ENCODE measurements at regions not wholly inside any gene's neighbourhood (a gene's known extent, or its start where the extent isn't known, plus 50 kb on each side); places are given as distances from the start of the nearest gene placed in this dataset.

DNA sequence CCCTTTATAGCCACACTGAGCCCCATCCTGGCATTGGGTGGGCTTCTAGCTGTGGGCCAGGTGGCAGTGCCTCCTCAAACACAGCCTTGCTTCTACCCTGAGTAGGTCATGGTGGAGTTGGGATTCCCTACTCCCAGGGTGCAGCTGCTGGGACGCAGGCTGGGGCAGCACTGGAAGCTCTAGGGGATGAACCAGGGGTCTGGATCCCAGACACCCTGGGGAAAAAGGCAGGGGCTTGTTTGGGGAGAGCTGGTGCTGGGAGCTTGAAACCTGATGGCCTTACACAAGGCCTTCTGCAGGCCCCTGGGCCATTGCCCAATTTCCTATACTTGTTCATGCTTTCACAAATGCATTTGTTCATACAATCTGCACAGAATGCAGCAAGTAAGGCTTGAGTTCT, 103.7 kb upstream of the CTBP2 start:
- DNase-seq (ENCODE audit: low spot score), result no peak
- Mint-ChIP-seq H3K36me3 (ENCODE audit: low read depth) (no peaks in the 10 kb centered on the region), H3K27me3 (ENCODE audit: low read depth) (peaks cover 2% of the 10 kb centered on the region), H3K4me1 (ENCODE audit: low read depth) (no peaks in the 10 kb centered on the region), H3K9me3 (ENCODE audit: low read depth) (peaks cover 3% of the 10 kb centered on the region), H3K27ac (ENCODE audit: unreplicated experiment) (no peak overlapping the region), H3K4me3 (ENCODE audit: unreplicated experiment) (no peak overlapping the region)
- TF ChIP-seq, protein P1, sequence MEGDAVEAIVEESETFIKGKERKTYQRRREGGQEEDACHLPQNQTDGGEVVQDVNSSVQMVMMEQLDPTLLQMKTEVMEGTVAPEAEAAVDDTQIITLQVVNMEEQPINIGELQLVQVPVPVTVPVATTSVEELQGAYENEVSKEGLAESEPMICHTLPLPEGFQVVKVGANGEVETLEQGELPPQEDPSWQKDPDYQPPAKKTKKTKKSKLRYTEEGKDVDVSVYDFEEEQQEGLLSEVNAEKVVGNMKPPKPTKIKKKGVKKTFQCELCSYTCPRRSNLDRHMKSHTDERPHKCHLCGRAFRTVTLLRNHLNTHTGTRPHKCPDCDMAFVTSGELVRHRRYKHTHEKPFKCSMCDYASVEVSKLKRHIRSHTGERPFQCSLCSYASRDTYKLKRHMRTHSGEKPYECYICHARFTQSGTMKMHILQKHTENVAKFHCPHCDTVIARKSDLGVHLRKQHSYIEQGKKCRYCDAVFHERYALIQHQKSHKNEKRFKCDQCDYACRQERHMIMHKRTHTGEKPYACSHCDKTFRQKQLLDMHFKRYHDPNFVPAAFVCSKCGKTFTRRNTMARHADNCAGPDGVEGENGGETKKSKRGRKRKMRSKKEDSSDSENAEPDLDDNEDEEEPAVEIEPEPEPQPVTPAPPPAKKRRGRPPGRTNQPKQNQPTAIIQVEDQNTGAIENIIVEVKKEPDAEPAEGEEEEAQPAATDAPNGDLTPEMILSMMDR (IDR thresholded peaks at IDR 0.05), result no peak

DNA sequence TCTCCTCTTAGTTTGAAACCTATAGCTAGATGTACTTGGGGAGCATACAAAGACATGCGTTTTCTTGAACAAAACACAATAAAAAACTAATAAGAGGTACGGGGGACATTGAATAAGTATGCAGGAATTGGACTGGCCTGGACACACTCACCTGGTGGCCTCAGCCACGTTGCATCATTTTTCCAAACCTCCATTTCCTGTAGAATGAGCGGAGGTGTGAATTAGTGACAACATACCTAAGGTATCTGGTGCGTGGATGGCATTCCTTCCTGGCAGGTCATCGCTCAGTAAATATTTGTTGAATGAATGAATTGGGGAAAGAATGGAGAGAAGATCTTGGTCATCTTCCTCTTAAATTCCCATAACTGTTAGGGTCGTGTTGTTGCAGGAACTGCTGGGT, 103.2 kb upstream of the CTBP2 start:
- Mint-ChIP-seq H3K4me1 (ENCODE audit: low read depth) (no peaks in the 10 kb centered on the region), H3K36me3 (ENCODE audit: low read depth) (no peaks in the 10 kb centered on the region), H3K27me3 (ENCODE audit: low read depth) (peaks cover 3% of the 10 kb centered on the region), H3K27ac (ENCODE audit: unreplicated experiment) (no peak overlapping the region), H3K9me3 (ENCODE audit: low read depth) (peaks cover 3% of the 10 kb centered on the region), H3K4me3 (ENCODE audit: unreplicated experiment) (no peak overlapping the region)
- DNase-seq (ENCODE audit: low spot score), result no peak
- TF ChIP-seq, protein P1 (IDR thresholded peaks at IDR 0.05), result no peak

DNA sequence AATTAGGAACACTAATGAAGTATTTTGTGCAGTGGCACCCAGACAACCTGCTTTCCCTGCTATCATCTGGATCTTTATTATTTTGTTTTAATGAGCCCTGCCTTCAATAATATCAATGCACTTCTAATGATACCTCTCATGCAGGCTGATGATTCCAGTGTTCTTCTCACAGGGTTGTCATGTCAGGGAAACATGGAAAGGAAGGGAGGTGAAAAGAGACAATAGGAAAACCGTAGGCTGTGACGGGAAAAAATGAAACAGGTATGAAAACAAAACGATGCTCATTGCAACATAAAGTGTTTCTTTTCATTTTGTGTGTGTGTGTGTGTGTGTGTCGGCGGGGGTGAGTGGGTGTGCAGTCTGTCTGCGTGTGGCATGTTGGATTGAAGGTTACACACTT, 102.6 kb upstream of the CTBP2 start:
- Mint-ChIP-seq H3K9me3 (ENCODE audit: low read depth) (no peaks in the 10 kb centered on the region), H3K27me3 (ENCODE audit: low read depth) (peaks cover 3% of the 10 kb centered on the region), H3K4me1 (ENCODE audit: low read depth) (no peaks in the 10 kb centered on the region), H3K36me3 (ENCODE audit: low read depth) (no peaks in the 10 kb centered on the region), H3K27ac (ENCODE audit: unreplicated experiment) (no peak overlapping the region), H3K4me3 (ENCODE audit: unreplicated experiment) (no peak overlapping the region)
- no peak for DNase-seq (ENCODE audit: low spot score)
- TF ChIP-seq, protein P1 (IDR thresholded peaks at IDR 0.05), result no peak

DNA sequence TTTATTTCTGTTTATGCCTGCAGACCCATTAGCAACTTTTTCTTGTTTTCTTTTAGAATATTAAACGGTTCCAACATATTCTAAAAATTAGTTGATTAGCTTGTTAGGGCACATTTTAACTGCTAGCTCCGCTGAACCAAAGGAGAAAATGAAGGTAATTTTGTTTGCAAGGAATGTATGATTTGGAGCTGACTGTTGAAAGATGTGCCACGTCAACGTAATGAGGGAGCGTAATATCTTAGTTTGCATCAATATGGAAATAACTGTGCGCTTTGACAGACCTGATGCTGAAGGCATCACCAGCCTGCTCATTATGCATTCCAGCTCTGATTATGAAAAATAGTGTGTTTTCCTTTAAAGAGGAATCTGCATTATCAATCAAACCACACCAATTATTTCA, 102.0 kb upstream of the CTBP2 start:
- Mint-ChIP-seq H3K27me3 (ENCODE audit: low read depth) (peaks cover 3% of the 10 kb centered on the region), H3K9me3 (ENCODE audit: low read depth) (no peaks in the 10 kb centered on the region), H3K4me3 (ENCODE audit: unreplicated experiment) (no peak overlapping the region), H3K36me3 (ENCODE audit: low read depth) (no peaks in the 10 kb centered on the region), H3K27ac (ENCODE audit: unreplicated experiment) (no peak overlapping the region), H3K4me1 (ENCODE audit: low read depth) (no peaks in the 10 kb centered on the region)
- no peak for DNase-seq (ENCODE audit: low spot score)
- TF ChIP-seq, protein P1 (IDR thresholded peaks at IDR 0.05), result no peak

DNA sequence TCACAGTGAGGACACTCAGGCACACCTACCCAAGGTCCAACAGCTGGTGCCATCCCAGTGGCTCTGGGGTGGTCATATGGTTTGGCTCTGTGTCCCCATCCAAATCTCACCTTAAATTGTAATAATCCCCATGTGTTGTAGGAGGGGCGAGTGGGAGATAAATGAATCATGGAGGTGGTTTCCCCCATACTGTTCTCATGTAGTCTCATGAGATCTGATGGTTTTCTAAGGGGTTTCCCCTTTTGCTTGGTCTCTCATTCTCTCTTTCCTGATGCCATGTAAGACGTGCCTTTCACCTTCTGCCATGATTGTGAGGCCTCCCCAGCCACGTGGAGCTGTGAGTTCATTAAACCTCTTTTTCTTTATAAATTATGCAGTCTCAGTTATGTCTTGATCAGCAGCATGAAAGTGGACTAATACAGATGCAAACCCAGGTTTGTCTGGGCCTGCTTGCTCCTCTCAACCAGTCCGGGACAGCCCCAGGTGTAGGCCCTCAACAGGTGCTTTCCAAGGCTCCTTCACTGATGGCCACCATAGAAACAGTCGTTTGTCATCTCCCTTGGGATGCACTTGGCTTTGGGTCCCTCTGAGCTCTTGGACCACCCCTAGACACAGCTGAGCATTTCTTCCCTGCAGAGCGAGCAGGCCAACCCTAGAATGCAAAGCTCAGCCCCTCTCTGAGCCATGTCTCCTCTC, 101.3 kb upstream of the CTBP2 start:
- H3K9me3 Mint-ChIP-seq (ENCODE audit: low read depth), result no peaks in the 10 kb centered on the region
- H3K4me1 Mint-ChIP-seq (ENCODE audit: low read depth), result no peaks in the 10 kb centered on the region
- H3K27me3 Mint-ChIP-seq (ENCODE audit: low read depth), result peaks cover 3% of the 10 kb centered on the region
- DNase-seq (ENCODE audit: low spot score), result no peak
- no peaks in the 10 kb centered on the region for H3K36me3 Mint-ChIP-seq (ENCODE audit: low read depth)
- H3K4me3 Mint-ChIP-seq (ENCODE audit: unreplicated experiment), result no peak overlapping the region
- no peak overlapping the region for H3K27ac Mint-ChIP-seq (ENCODE audit: unreplicated experiment)
- TF ChIP-seq, protein P1 (IDR thresholded peaks at IDR 0.05), result no peak
